ENCODE measurements at regions not wholly inside any gene's neighbourhood (a gene's known extent, or its start where the extent isn't known, plus 50 kb on each side); places are given as distances from the start of the nearest gene placed in this dataset.
"Not testable (repeated sequence)": the region's sequence is repeated elsewhere in the genome, so short reads cannot be mapped to it uniquely, and the experiment has no call there.

GRCh38 chr1:100600377-100600776 lies 62.4 kb downstream of the GPR88 start:
- TF ChIP-seq CTCF (conservative IDR thresholded peaks at IDR 0.05; ENCODE audit: low read depth in 2 of 2); EZH2phosphoT487 (IDR thresholded peaks at IDR 0.05; ENCODE audit: unreplicated experiment); POLR2AphosphoS5 (IDR thresholded peaks at IDR 0.05; ENCODE audit: low read depth); ZNF331 (CRISPR knock-in tag; IDR thresholded peaks at IDR 0.05; ENCODE audit: low read depth); REST (IDR thresholded peaks at IDR 0.05; ENCODE audit: unreplicated experiment); EZH2 (IDR thresholded peaks at IDR 0.05; ENCODE audit: low read depth, unreplicated experiment); CREB1 (CRISPR knock-in tag; IDR thresholded peaks at IDR 0.05; ENCODE audit: low read depth); JUNB (IDR thresholded peaks at IDR 0.05; ENCODE audit: unreplicated experiment); STAT1 (IDR thresholded peaks at IDR 0.05; ENCODE audit: unreplicated experiment); ZNF114 (CRISPR knock-in tag; IDR thresholded peaks at IDR 0.05); NANOG (IDR thresholded peaks at IDR 0.05; ENCODE audit: borderline replicate concordance); ETS1 (IDR thresholded peaks at IDR 0.05); ZNF462 (CRISPR knock-in tag; IDR thresholded peaks at IDR 0.05): not testable (repeated sequence)
